GM18502 (cell line): ENCODE measurements at regions not wholly inside any gene's neighbourhood (a gene's known extent, or its start where the extent isn't known, plus 50 kb on each side); places are given as distances from the start of the nearest gene placed in this dataset.

Experiments used
- ATAC-seq: cut with Tn5 transposase; IDR thresholded peaks from one replicate; pipeline ENCODE4 v1.9.1; 2021; ENCODE audit warnings: mild to moderate bottlenecking; ENCODE audit not compliant: unreplicated experiment, poor library complexity

DNA sequence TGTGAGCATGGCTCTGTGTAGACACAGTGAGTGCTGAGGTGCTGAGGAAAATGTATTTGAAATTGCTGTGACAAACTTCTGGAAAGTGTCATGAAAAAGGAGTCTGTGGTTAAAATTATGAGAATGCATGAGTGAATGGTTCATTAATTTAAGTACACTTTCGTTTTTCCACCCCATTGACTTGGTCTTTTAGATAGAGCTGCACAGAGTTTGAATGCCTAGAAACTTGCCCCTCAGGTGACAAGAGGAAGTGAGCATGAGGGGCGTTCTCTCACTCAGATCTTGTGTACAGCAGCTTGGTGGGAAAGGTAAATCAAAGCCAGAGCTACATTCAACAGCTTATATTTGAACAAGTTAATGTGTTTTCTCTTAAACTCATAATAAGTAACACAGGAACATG lies 296.8 kb downstream of the WDR72 start:
- no peak for ATAC-seq

DNA sequence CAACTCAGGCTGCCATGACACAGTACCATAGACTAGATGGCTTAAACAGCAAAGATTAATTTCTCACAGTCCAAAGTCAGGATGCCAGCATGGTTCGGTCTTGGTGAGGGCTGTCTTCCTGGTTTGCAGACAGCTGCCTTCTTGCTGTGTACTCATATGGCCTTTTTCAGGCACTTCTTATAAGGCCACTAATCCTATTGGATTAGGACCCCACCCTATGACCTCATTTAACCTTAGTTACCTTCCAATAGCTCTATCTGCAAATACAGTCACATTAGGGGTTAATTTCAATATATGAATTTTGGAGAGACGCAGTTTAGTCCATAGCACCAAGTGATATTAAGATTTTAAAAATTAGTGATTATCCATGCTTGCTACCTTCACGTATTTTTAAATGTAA lies 297.8 kb downstream of the WDR72 start:
- no peak for ATAC-seq

DNA sequence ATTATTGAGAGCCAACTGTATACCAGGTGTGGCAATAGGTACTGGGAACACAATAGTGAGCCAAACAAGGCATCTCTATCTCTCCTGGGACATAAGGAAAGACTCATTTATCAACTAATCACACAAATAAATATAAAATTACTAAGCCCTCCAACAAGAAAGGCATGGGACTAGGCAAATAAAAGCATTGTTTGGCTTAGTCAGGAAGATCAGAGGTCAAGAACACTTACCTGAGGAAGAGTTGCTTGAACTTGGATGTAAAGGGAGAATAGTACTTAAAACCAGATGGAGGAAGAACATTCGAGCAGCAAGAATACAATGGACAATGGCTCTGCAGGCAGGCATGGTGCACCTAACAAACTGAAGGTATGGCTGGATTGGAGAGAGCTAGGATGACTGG lies 300.7 kb downstream of the WDR72 start:
- ATAC-seq: no peak

DNA sequence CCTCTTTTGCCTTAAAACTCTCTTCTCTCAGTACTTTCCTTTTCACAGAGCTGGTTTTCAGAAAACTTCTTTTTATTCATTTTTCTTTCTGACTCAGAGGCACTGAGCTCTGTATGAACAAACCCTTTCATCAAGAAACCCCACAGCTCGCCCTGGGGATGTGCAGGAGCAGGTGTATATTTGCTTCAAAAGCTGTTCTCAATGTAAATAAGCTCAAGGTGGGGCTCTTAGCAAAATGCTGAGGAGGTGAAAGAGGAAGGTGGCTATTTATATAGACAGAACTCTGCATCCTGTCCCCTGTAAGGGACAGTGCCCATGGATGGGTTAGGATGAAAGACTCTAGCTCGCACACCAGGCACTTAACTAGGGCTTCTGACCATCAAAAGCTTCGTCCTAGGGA lies 302.0 kb downstream of the WDR72 start:
- ATAC-seq: no peak

DNA sequence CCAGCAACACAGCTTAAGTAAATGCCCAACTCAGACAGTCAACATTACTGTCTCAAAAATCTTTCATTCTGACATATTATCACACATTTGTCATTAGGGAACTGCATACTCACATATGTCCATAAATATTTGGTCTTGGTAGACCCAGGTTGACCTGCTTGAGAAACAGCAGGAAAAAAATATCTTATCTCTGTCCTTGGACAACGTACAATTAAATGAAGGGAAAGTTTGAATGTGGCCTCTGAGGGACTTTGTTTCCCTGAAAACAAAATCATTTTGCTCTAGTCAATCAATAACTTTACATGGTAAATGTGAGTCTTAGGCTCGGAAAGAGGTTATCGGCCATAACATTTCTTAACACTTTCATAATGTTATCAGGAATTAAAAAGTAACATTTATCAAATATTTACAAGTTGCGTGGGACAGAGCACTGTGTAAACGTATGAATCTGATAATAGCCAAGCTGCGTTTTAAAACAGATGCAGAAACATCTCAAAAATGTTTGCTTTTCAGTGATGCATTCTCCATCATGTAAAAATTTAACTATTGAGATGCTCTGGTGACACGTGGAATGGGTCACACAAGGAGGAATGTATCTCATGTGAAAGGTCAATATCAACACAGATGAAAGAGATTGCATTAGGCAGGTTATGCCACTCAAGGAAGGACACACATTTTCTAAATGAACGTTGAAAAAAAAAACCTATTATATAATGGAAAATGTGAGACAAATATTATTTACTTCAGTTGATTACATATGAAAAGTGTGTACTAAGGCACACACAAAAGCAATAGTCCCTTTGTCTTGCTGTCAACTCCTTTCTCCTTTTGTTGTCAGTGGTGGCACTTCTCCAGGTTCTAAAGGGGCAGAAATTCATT lies 304.4 kb downstream of the WDR72 start:
- ATAC-seq: no peak

DNA sequence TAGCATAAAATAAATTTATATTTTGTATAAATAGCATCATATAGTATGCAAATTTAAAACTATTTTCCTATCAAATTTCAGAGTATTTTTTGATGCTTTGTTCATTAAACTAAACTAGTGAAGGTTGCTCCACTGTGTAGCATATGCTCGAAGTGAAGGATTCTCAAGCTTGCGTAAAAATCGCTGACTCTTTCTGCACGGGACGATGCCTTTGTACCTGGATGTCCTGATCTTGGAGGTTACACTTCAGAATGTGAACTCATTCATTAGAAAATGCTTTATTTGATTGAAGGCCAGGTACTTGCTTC lies 305.0 kb downstream of the WDR72 start:
- no peak for ATAC-seq

DNA sequence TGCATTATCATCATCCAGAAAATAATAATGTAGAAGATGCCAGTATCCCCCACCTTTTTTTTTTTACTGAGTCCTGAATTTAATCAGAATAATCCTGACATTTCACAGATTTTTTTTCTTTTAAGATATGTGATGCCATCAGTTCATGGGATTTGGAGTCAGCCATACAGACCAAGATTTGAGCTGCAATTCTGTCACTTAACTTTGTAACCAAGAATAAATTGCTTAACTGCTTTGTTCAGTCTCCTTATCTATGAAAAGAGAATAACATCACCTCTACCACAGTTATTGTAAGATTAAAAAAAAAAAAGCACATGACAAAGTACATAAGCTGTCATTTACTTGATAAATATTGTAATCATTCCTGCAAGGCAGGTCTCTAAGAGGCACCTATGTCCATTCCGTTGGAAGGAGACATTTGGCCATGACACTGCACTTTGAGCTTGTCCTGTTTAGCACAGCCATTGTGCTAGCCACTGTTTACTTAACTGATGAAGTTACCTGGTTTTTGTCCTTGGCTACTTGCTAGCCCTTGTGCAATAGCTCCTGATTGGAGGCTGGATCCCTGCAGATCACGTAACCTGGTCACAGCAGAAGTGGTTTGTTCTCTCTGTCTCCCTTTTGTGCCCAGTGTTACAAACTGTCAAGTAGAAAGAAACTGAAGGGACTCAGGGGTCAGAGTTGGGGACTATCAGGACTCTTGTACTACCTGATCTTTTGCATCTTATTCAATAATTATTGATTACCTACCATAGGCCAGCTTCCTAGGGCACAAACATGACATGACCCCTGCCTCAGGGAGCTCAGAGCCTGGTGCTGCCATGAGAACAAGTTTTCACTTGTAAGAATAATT lies 306.0 kb downstream of the WDR72 start:
- ATAC-seq: no peak

DNA sequence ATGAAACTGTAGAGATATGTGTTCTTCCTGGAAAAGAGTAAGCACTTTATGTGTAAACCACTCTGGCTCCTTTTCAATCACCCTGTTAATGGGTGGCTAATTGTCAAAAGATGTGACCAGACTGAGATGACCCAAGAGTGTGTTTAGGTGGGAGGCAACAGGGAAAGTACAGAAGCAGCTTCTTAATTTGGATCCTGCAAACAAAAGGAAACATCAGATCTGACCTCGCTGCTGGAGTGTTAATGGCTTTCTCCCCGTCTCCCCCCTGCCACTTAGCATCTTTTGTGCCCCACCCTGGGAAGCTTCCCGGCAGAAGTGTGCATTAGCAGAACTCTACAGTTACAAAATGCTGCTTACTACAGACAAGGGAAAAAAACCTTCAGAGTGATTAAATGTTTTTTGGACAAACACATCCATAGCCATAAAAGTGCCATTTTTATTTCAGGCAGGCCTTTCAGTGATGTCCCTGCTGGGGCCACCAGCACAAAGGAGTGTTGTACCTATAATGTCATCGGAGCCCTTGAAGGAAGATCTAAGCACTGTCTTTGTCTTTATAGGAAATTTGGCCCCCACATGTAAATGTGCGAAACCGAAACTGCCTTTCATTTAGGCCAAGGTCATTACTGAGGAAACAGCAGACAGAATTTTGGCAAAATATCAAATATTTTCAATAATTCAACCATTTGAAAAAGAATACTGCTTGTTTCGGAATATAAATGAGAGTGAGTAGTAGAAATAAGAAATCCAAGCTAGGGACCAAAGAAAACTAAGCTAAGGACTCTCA lies 311.0 kb downstream of the WDR72 start:
- no peak for ATAC-seq

DNA sequence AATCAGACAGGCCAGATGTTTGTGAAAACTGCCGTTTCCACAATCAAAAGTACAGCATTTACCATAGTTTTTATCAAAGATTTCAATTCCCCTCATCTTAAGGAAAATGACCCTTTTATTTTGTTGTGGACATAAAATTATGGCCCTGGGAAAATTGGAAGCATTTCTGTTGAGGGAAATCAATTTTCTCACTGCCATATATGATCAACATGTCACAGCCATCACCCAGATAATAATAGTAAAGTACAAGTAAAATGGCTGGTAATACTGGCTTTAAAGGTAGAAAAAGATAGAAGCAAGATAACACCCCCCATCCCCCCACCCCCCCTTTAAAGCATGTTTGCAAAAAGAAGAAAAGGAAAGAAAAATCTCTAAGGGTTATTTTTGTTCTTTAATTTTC lies 311.7 kb downstream of the WDR72 start:
- no peak for ATAC-seq

DNA sequence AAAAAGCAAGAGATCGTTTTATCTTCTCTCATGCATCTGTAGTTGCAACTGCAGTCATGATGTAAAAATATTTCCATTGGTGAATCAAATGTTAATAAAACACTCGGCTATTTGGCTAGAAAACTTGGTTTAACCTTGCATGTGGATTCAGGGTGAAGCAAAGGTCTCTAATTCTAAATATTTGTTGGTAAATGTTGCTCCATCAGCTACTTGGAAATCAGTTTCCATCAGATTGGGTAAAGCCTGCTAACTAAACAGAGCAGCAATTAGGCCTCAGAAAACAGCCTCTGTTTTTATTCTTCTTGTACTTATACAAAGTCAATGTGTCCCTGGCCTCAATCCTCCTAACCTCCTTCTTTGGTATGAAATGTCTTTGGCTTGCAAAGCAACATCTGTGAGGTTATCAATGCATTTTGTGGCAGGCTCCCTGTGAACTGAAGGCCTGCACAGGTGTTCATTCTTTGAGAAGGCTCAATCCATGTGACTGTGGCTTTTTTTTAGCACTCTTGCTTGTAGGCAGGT lies 312.3 kb downstream of the WDR72 start:
- ATAC-seq: no peak

DNA sequence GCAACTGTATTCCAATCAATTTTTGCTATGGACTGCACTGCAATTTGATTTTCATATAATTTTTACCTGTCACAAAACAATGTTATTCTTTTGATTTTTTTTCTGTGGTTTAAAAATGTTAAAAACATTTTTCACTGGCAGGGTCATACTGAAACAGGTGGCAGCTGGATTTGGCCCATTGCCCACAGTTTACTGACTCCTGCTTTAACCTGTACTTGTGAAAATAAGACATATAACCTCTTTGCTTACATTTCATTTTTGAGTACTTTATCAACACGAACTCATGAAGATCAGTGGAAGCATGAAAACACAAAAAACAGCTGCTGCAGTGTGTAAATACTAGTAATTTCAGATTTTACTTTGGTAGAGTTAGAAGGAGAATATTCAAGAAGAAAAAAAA lies 313.1 kb downstream of the WDR72 start:
- no peak for ATAC-seq

DNA sequence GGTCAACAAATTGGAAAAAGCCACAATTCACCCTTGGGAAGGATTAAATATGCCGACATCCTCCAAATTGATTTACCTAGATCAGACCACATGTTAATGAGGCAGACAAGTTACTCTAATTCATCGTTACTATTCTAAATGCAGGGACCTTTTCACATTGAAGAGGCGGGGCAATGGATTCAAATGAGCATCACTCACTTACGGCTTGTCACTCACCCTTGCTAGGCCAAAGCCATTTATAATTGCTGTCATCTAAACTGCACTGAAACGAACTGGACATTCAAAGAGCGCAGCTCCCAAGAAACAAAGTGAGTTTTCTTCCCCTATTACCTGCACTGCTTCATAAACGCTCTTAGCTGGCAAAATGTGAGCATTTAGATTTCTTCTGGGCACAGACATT lies 313.9 kb downstream of the WDR72 start:
- no peak for ATAC-seq

DNA sequence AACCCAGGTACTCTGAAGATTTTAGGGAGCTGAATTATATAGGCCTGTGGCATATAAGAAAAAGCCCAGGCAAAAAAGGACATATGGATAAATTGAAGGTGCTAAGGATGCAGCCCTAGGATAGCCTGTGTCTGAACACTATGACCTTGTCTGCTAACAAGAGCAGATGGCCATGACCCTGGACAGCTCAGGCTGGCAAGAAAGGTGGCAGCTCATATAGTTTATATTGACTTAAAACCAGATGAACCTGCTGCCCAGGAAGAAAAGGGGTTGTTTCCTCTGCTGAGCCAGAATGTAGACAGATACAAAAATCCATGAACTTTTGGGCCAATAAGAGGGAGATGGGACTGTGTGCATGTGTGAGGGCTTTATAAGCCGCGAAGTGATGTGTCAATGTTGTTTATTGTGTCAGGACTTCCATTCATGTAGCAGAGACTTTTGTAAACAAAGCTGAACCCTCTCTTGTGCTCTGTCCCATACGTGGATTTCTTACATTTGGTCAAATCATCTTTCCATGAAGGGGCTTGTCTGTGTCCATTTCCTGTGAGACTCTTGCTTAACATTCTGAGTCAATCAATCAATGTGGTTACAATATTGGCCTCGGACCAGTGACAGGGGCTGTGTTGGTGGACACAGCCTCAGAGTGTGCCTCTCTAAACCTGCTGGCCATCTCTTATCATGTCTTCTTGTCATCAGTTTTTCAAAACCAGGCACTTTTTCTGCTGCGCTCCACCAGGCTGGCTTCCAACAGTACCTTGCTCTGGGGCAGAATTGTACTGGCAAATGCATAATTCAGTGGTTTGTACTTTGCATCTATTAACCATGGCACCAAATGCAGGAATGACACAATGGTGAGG lies 321.2 kb downstream of the WDR72 start:
- no peak for ATAC-seq

DNA sequence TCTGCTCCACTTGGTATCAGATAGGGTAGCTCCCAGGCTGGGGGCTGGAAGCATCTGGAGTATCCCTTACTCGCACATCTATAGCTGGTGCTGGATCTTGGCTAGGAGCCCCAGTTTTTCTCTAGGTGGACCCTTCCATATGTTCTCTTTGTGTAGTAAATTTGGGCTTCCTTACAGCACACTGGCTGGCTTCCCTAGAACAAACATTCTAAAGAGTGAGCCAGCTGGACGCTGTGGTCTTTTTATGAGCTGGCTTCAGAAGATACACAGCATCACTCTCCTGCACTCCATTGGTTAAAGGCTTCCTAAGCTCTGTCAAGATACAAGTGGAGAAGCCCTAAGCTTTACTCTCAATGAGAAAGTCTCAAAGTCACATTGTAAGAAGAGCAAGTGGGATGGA lies 322.1 kb downstream of the WDR72 start:
- ATAC-seq: no peak

DNA sequence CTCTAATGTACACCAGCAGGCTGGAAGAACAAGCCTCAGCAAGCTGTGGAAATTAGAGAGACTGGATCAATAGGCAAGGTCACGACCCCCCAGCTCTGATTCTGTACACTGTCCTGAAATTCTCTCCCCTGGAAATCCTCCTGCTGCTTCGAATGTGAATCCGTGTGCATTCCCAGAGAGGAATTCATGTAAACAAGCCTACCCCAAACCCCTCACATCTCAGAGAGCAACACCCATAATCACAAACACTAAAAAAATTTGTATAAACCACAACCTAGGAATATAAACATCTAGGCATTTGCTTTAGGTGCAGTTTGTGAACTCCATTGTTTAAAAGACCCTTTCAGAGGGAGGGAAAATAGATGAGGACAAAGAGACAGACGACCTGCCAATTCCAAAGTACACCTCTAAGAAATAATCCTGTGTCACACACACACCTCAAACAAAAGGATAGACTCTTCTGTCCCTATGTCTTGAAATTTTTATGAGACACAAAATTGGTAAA lies 325.2 kb downstream of the WDR72 start:
- ATAC-seq: no peak

DNA sequence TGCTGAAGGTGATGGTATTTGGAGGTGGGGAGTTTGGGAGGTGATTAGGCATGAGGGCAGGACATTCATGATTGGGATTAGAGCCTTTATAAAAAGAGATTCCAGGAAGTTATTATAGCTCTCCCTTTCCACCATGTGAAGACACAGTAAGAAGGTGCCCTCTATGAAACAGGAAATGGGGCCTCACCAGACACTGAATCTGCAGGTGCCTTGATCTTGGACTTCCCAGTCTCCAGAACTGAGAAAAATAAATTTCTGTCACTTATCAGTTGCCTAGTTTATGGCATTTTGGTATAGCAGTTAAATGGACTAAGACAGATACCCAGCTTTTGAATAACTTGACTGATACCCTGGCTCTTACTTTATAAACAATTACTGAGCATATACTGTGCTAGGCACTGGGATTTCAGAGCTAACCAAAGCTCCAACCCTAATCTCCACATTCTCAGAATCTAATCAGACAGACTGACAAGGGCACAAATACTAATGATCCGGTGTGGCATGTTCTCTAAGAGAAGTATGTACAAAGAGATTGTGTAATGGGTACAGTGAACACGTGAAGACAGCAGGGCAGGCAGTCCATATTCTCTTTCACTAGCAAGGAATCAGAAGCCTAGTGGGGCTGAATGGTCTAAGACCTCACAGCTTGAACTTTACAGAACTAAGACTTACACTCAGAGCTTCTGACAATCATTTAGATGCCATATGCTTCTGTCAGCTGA lies 343.1 kb downstream of the WDR72 start:
- no peak for ATAC-seq

DNA sequence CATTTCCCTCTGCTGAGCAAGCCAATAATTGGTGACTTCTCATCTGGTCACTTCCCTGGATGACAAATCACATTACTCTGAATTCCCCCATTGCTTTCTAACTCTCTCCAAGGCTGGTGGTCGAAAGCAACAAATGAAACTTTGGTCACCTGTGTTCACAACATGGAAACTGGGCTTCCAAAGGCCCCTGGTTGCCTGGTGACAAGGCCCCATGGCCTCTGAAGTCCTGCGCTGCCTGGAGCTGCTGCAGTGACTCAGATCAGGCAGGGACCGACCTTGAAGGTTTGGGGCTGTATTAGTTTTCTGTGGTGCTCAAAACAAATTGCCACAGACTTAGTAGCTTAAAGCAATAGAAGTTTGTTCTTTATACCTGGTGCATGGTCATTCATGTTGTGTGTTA lies 345.3 kb downstream of the WDR72 start:
- no peak for ATAC-seq

DNA sequence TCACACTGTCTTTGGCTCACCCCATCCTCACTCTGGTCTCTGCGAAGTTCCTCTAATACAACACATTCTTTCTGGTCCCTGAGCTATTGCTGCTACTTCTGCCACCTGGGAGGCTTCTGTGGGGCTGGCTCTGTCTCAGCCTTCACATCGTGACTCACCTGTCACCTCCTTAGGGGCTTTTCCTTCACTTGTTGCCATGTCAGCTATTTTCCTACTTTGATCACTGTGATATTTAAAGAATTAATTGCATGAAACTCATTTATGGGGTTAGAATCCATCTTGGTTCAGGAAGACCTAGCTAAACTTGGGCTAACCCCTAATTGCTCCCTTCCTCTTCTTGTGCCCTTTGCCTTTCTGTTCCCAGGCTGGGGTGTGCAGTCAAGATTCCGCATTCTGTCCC lies 346.9 kb downstream of the WDR72 start:
- ATAC-seq: no peak

DNA sequence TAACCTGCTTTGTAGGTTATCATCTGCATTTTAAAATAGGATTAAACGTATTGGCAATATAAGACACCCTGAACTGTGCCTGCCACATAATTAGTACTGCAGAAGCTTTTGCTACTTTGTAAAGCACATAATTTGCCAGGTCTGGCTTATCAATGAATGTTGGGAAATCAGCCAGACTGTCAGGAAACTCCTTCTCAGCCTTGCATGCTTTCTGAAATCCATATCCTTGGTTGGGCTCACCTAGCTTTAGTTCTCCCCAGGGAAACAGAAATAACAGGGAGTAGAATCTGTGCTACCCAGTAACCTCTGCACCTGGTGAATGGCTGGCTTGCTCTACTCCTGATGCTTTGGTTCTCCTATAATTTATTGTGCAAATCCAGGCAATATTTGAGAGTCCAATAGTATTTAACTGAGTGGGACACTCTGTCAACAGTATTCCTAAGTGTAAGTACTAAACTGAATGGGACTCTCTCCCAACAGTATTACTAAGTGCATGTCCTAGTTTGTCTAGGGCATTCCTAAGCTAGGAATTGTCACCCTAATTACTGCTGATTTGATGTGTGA lies 354.5 kb downstream of the WDR72 start:
- no peak for ATAC-seq
